HG03460 (cell line): ENCODE measurements at regions not wholly inside any gene's neighbourhood (a gene's known extent, or its start where the extent isn't known, plus 50 kb on each side); places are given as distances from the start of the nearest gene placed in this dataset.

Experiments used
- ATAC-seq: cut with Tn5 transposase; IDR thresholded peaks from one replicate; pipeline ENCODE4 v1.9.1; 2021; ENCODE audit not compliant: unreplicated experiment

- ATAC-seq: no peak
These were observed 68.8 kb upstream of the DPP10 start for GRCh38 chr2:114373591-114373990.

GRCh38 chr2:114384441-114384840, 58.0 kb upstream of the DPP10 start:
- ATAC-seq: no peak

- ATAC-seq: no peak
These were observed 53.4 kb upstream of the DPP10 start for GRCh38 chr2:114389021-114389420.
